HFFc6 (cell line): ENCODE measurements at regions not wholly inside any gene's neighbourhood (a gene's known extent, or its start where the extent isn't known, plus 50 kb on each side); places are given as distances from the start of the nearest gene placed in this dataset.

Source experiments
- DNase-seq: peaks from one replicate; pipeline ENCODE4 v3.0.0-alpha.2; 2018
- H3K27ac Mint-ChIP-seq: 2 replicates; pipeline ENCODE4 v1.8.0; 2020; ENCODE audit warnings: mild to moderate bottlenecking, mixed read lengths
- H3K27me3 Mint-ChIP-seq: 2 replicates; pipeline ENCODE4 v1.8.0; 2021; ENCODE audit warnings: mild to moderate bottlenecking, moderate library complexity, mixed read lengths; ENCODE audit not compliant: insufficient read depth
- H3K36me3 Mint-ChIP-seq: 2 replicates; pipeline ENCODE4 v1.8.0; 2021; ENCODE audit warnings: low read depth, mixed read lengths
- H3K4me1 Mint-ChIP-seq: 2 replicates; pipeline ENCODE4 v1.8.0; 2020; ENCODE audit warnings: low read depth, mixed read lengths
- H3K4me3 Mint-ChIP-seq: 2 replicates; pipeline ENCODE4 v1.8.0; 2020; ENCODE audit warnings: mild to moderate bottlenecking, moderate library complexity, mixed read lengths
- H3K9me3 Mint-ChIP-seq: 2 replicates; pipeline ENCODE4 v1.8.0; 2020; ENCODE audit warnings: mild to moderate bottlenecking, mixed read lengths
- TF ChIP-seq, protein P1 (sequence below): fragments of 200-600 bp; sonication (generic); IDR thresholded peaks from 2 replicates; pipeline ENCODE4 v1.5.0; 2021; ENCODE audit warnings: antibody characterized with exemption, mild to moderate bottlenecking

DNA sequence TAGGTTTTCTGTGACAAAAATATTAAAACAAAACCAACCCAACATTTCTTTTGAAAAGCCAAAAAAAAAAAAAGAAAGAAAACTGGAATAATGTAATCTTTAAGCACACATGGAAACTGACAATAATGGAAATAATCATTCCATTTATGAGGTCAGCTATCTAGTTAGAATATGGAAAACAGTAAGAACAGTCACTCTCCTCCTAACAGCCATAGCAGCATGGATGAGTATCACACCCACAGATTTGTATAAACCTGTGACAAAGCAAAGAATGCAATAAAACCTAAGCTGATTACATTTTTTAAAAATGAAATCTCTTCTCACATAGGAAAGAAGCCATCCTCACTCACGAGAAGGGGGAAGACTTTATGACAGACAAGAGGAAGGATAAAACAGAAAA lies 437.8 kb downstream of the NYAP2 start:
- Mint-ChIP-seq H3K4me3 (no peak overlapping the region), H3K36me3 (no peaks in the 10 kb centered on the region)
- TF ChIP-seq, protein P1, sequence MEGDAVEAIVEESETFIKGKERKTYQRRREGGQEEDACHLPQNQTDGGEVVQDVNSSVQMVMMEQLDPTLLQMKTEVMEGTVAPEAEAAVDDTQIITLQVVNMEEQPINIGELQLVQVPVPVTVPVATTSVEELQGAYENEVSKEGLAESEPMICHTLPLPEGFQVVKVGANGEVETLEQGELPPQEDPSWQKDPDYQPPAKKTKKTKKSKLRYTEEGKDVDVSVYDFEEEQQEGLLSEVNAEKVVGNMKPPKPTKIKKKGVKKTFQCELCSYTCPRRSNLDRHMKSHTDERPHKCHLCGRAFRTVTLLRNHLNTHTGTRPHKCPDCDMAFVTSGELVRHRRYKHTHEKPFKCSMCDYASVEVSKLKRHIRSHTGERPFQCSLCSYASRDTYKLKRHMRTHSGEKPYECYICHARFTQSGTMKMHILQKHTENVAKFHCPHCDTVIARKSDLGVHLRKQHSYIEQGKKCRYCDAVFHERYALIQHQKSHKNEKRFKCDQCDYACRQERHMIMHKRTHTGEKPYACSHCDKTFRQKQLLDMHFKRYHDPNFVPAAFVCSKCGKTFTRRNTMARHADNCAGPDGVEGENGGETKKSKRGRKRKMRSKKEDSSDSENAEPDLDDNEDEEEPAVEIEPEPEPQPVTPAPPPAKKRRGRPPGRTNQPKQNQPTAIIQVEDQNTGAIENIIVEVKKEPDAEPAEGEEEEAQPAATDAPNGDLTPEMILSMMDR, result no peak

DNA sequence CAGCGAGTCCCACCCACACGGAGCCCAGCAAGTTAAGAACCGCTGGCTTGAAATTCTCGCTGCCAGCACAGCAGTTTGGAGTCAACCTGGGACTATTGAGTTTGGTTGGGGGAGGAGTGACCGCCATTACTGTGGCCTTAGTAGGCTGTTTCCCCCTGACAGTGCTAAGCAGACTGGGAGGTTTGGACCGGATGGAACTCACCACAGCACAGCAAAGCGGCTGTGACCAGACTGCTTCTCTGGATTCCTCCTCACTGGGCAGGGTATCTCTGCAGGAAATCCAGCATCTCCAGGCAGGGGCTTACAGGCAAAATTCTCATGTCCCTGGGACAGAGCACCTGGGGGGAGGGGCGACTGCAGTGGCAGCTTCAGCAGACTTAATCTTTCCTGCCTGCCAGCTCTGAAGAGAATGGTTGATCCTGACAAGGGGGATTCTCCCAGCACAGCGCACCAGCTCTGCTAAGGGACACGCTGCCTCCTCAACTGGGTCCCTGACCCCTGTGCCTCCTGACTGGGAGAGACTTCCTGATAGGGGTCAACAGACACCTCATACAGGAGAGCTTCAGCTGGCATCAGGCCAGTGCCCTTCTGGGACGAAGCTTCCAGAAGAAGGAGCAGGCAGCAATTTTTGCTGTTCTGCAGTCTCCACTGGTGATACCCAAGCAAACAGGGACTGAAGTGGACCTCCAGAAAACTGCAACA lies 425.4 kb downstream of the NYAP2 start:
- H3K4me1 Mint-ChIP-seq, result no peaks in the 10 kb centered on the region
- no peak overlapping the region for H3K4me3 Mint-ChIP-seq
- H3K9me3 Mint-ChIP-seq, result peaks cover 13% of the 10 kb centered on the region; the same call in 1 of the 2 replicates
- H3K27me3 Mint-ChIP-seq, result no peaks in the 10 kb centered on the region; the same call in 1 of the 2 replicates
- H3K27ac Mint-ChIP-seq, result no peak overlapping the region
- H3K36me3 Mint-ChIP-seq, result no peaks in the 10 kb centered on the region
- TF ChIP-seq, protein P1, result no peak
- DNase-seq, result no peak

More for the DNA sequence above, 437.8 kb downstream of the NYAP2 start:
- Mint-ChIP-seq H3K27ac (no peak overlapping the region), H3K27me3 (peaks cover 3% of the 10 kb centered on the region; the same call in 1 of the 2 replicates), H3K4me1 (peaks cover 2% of the 10 kb centered on the region), H3K9me3 (no peaks in the 10 kb centered on the region)
- no peak for DNase-seq

DNA sequence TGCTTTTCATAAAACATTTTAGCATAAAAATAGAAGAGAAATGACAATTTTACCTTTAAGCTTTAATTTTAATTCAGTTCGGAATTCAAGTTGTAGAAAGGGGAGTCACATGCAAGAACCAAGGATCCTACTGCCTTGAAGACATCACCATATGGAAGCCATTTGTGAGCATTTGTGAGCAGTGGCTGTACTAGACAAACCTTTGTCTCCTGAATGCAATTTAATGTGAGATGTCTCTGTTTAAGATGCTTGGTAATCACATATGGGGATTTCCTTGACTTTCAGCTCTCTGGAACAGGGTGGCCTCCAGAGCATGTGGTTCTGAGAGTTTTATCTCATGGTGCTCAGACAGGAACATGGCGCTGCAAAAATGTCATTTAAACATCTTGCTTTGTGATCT lies 421.8 kb downstream of the NYAP2 start:
- Mint-ChIP-seq H3K4me1 (no peaks in the 10 kb centered on the region), H3K9me3 (no peaks in the 10 kb centered on the region)
- no peak for DNase-seq

DNA sequence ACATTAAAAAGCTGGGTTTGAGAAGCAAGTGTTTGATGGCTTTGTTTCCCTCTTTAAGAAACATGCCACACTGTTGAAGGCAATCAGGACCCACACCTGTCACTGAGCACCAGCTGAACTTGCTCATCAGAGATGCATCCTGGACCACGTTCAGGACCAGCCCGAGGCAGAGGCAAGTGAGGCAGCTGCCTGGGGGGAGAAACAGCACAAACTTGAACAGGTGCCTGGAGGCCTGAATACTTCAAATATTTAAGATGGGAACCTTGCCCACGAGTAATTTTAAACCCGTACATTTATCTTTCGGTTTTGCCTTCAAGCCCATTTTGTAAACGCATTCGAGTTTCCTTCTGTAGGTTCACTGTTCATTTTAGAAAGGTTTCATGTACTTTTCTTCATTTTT lies 421.3 kb downstream of the NYAP2 start:
- no peaks in the 10 kb centered on the region for H3K36me3 Mint-ChIP-seq
- no peaks in the 10 kb centered on the region for H3K27me3 Mint-ChIP-seq
- no peaks in the 10 kb centered on the region for H3K4me1 Mint-ChIP-seq
- DNase-seq, result no peak
- TF ChIP-seq, protein P1, result no peak
- no peak overlapping the region for H3K27ac Mint-ChIP-seq
- no peaks in the 10 kb centered on the region for H3K9me3 Mint-ChIP-seq
- H3K4me3 Mint-ChIP-seq, result no peak overlapping the region

More for the DNA sequence above, 421.8 kb downstream of the NYAP2 start:
- Mint-ChIP-seq H3K36me3 (no peaks in the 10 kb centered on the region), H3K27ac (no peak overlapping the region), H3K27me3 (no peaks in the 10 kb centered on the region; the same call in 1 of the 2 replicates), H3K4me3 (no peak overlapping the region)
- TF ChIP-seq, protein P1, result no peak

DNA sequence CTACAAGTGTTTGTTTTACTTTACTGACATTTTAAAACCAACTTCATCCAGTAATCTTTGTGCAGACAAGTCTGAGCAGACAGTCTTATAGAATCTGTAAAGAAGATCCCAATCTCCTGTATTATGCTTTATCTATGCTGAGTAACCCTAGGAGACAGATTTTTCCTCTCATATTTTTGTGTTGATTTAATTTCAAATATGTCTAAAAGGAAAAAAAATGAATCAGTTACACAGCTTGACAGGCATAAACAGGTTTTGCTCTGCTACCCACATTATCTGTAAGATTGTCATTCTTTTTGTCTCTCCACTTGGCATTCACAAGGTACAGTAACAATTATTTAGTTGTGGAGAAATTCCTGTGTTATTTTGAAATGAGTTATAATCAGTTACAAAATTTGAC lies 415.0 kb downstream of the NYAP2 start:
- Mint-ChIP-seq H3K9me3 (no peaks in the 10 kb centered on the region), H3K36me3 (no peaks in the 10 kb centered on the region), H3K4me3 (no peak overlapping the region), H3K4me1 (no peaks in the 10 kb centered on the region), H3K27me3 (no peaks in the 10 kb centered on the region), H3K27ac (no peak overlapping the region)
- DNase-seq, result no peak
- TF ChIP-seq, protein P1, result no peak
